ENCODE measurements at regions not wholly inside any gene's neighbourhood (a gene's known extent, or its start where the extent isn't known, plus 50 kb on each side); places are given as distances from the start of the nearest gene placed in this dataset.

DNA sequence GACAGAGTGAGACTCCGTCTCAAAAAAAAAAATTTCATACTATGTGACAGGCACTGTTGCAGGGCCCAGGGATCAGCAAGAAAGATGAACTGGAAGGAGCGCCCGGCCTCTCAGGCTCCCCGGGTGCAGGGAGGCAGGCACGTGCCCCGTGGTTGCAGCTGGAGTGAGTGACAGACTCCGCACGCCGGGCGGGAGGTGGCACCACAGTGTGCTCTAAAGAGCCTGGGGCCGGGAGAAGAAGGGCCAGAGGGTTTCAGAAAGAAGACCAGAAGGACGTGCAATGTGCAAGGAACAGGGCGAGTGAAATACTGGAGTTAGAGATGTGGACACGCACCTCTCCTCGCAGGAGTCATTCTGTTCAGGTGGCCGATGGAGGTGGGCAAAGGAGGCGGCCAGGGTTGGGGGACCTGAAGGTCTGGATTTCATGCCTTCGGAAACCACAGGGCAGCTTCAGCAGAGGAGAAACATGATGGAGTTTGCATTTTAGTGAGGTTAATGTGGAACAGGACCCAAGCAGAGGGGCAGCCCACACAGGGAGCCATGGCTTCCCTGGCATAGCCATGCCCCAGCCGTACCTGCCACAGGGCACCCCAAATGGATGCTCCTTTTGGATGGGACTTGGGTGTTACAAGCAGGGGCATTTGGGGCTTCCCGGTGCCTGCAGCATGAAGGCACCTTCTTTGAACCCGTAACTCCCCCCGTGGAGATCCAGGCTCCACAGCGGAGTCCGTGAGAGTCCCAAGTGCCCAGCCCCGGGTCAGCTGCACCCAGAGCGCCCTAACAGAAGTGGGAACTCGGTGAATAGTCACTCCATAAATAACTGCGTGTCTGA is 226.2 kb downstream of the ERMARD start:
- intact Hi-C loops (cut with DNase I) = no loop called here
- Histone ChIP-seq H3K27ac (replicated peaks in 1 of 4) (no peak overlapping the region), H3K36me3 (no peaks in the 10 kb centered on the region), H3K4me1 (peaks cover 0 to 3% (median 0%) of the 10 kb centered on the region in 4 donors), H3K27me3 (peaks cover 0 to 48% (median 0%) of the 10 kb centered on the region in 4 donors), H3K4me3 (no peak overlapping the region), H3K9me3 (no peaks in the 10 kb centered on the region)
- no peak for DNase-seq (ENCODE audit: extremely low spot score)
- no peak for TF ChIP-seq EP300 (IDR thresholded peaks at IDR 0.05)
- TF ChIP-seq POLR2AphosphoS5 (IDR thresholded peaks at IDR 0.05) = no peak
- TF ChIP-seq POLR2A (IDR thresholded peaks at IDR 0.05; ENCODE audit: low read depth) = no peak
- TF ChIP-seq CTCF (IDR thresholded peaks at IDR 0.05) = no peak
- WGBS = 90% methylated on average over 27 of the region's 28 CpGs

- H3K27ac ChIP-seq (replicated peaks in 1 of 4) = no peak overlapping the region
- H3K9me3 ChIP-seq = no peaks in the 10 kb centered on the region
- no peak for DNase-seq (ENCODE audit: extremely low spot score)
- intact Hi-C loops (cut with DNase I) = no loop called here
- TF ChIP-seq POLR2AphosphoS5 (IDR thresholded peaks at IDR 0.05) (no peak), EP300 (IDR thresholded peaks at IDR 0.05) (no peak), CTCF (IDR thresholded peaks at IDR 0.05) (no peak), POLR2A (IDR thresholded peaks at IDR 0.05; ENCODE audit: low read depth) (no peak)
- peaks cover 0 to 3% (median 0%) of the 10 kb centered on the region in 4 donors for H3K4me1 ChIP-seq
- no peaks in the 10 kb centered on the region for H3K36me3 ChIP-seq
- H3K27me3 ChIP-seq = peaks cover 0 to 46% (median 0%) of the 10 kb centered on the region in 4 donors
- H3K4me3 ChIP-seq = no peak overlapping the region
- 70% methylated on average over 17 of the region's 31 CpGs for WGBS
Measured at GRCh38 chr6:169976301-169977081, 225.1 kb downstream of the ERMARD start.

DNA sequence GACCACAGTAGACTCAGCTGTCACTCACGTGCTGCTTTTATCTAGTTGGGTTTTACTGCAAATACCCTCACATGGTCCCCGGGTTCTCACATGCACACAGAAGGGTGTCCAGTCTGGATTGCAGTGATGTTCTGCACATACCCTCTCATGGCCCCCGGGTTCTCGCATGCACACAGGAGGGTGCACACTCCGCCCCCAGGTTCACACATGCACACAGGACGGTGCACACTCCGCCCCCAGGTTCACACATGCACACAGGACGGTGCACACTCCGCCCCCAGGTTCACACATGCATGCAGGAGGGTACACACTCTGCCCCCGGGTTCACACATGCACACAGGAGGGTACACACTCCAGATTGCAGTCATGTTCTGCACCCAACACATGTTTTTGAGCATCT is 224.3 kb downstream of the ERMARD start:
- H3K36me3 ChIP-seq = no peaks in the 10 kb centered on the region
- peaks cover 0 to 38% (median 0%) of the 10 kb centered on the region in 4 donors for H3K27me3 ChIP-seq
- intact Hi-C loops (cut with DNase I) = no loop called here
- H3K4me3 ChIP-seq = no peak overlapping the region
- H3K4me1 ChIP-seq = peaks cover 0 to 3% (median 0%) of the 10 kb centered on the region in 4 donors
- no peak for TF ChIP-seq EP300 (IDR thresholded peaks at IDR 0.05)
- no peak for TF ChIP-seq POLR2AphosphoS5 (IDR thresholded peaks at IDR 0.05)
- TF ChIP-seq CTCF (IDR thresholded peaks at IDR 0.05) = no peak
- no peak for TF ChIP-seq POLR2A (IDR thresholded peaks at IDR 0.05; ENCODE audit: low read depth)
- no peaks in the 10 kb centered on the region for H3K9me3 ChIP-seq
- 88% methylated on average over 10 of the region's 10 CpGs for WGBS
- DNase-seq (ENCODE audit: extremely low spot score) = no peak
- no peak overlapping the region for H3K27ac ChIP-seq (replicated peaks in 1 of 4)

GRCh38 chr6:169975286-169975685 is 223.9 kb downstream of the ERMARD start:
- intact Hi-C loops (cut with DNase I) = no loop called here
- Histone ChIP-seq H3K9me3 (no peaks in the 10 kb centered on the region), H3K4me3 (no peak overlapping the region), H3K27ac (replicated peaks in 1 of 4) (no peak overlapping the region), H3K27me3 (peaks cover 0 to 34% (median 0%) of the 10 kb centered on the region in 4 donors), H3K36me3 (no peaks in the 10 kb centered on the region), H3K4me1 (peaks cover 0 to 3% (median 0%) of the 10 kb centered on the region in 4 donors)
- no peak for DNase-seq (ENCODE audit: extremely low spot score)
- 85% methylated on average over 6 of the region's 14 CpGs for WGBS
- no peak for TF ChIP-seq CTCF (IDR thresholded peaks at IDR 0.05)
- no peak for TF ChIP-seq POLR2A (IDR thresholded peaks at IDR 0.05; ENCODE audit: low read depth)

Data from esophagus muscularis mucosa (tissue), 4 donors.